ENCODE measurements at regions not wholly inside any gene's neighbourhood (a gene's known extent, or its start where the extent isn't known, plus 50 kb on each side); places are given as distances from the start of the nearest gene placed in this dataset.
"Not testable (repeated sequence)": the region's sequence is repeated elsewhere in the genome, so short reads cannot be mapped to it uniquely, and the experiment has no call there.

DNA sequence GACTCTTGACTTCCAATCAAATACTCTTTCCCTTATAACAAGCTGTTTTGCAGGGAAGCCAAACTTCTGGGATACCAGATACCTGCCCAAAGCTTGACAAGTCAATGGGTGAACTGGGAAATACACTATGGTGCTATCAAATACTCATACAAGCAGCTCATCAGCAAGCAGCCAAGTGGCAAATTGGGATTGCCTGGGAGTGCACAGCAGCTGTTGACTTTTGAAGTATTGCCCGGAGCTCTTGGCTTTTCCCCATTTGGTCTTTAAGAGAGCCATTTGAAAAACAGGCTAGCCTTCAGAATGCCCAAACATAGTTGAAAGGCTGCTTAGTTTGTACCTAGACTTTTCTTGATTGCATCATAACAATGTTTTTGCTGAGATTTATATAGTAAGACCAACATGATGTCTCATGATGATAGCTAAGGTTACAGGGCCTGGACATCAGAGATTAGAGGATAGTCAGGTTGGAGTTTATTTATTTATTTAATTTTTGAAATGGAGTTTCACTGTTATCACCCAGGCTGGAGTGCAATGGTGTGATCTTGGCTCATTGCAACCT is 210.1 kb upstream of the ZNF608 start:
- Mint-ChIP-seq H3K4me1 (no peaks in the 10 kb centered on the region), H3K9me3 (peaks cover 10% of the 10 kb centered on the region), H3K27me3 (no peaks in the 10 kb centered on the region), H3K36me3 (ENCODE audit: insufficient read depth) (no peaks in the 10 kb centered on the region), H3K27ac (ENCODE audit: low read depth) (no peak overlapping the region), H3K4me3 (no peak overlapping the region)
- DNase-seq (ENCODE audit: low spot score in 2 of 2) (no peak), ATAC-seq (replicated peaks; ENCODE audit: extremely low read depth, poor library complexity, severe bottlenecking) (no peak)

- H3K4me3 Mint-ChIP-seq = no peak overlapping the region
- H3K4me1 Mint-ChIP-seq = no peaks in the 10 kb centered on the region
- peaks cover 10% of the 10 kb centered on the region for H3K9me3 Mint-ChIP-seq
- ATAC-seq (replicated peaks; ENCODE audit: extremely low read depth, poor library complexity, severe bottlenecking) (no peak), DNase-seq (ENCODE audit: low spot score in 2 of 2) (no peak)
- H3K27ac Mint-ChIP-seq (ENCODE audit: low read depth) = no peak overlapping the region
- no peaks in the 10 kb centered on the region for H3K36me3 Mint-ChIP-seq (ENCODE audit: insufficient read depth)
- no peaks in the 10 kb centered on the region for H3K27me3 Mint-ChIP-seq
Observed at GRCh38 chr5:124957063-124957462, 210.6 kb upstream of the ZNF608 start.

- no peak for DNase-seq (ENCODE audit: low spot score in 2 of 2)
- Mint-ChIP-seq H3K9me3 (peaks cover 16% of the 10 kb centered on the region), H3K36me3 (ENCODE audit: insufficient read depth) (no peaks in the 10 kb centered on the region), H3K27ac (ENCODE audit: low read depth) (no peak overlapping the region), H3K27me3 (no peaks in the 10 kb centered on the region), H3K4me3 (no peak overlapping the region), H3K4me1 (no peaks in the 10 kb centered on the region)
- ATAC-seq (replicated peaks; ENCODE audit: extremely low read depth, poor library complexity, severe bottlenecking) = no peak
Observed at GRCh38 chr5:124960266-124960665, 213.8 kb upstream of the ZNF608 start.

DNA sequence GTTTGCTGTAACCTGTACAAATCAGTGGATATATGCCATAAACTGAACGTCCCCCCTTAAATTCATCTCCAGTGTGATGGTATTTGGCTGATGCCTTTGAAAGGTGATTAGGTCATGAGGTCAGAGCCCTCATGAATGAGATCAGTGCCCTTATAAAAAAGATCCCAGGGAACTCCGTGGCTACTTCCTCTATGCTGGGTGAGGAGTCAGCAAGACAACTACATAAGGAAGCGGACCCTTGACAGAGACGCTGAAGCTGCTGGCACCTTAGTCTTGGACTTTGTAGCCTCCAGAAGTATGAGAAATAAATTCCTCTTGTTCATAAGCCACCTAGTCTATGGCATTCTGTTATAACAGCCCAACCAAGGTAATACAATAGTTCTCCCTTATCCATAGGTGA is 215.1 kb upstream of the ZNF608 start:
- no peak for ATAC-seq (replicated peaks; ENCODE audit: extremely low read depth, poor library complexity, severe bottlenecking)

DNA sequence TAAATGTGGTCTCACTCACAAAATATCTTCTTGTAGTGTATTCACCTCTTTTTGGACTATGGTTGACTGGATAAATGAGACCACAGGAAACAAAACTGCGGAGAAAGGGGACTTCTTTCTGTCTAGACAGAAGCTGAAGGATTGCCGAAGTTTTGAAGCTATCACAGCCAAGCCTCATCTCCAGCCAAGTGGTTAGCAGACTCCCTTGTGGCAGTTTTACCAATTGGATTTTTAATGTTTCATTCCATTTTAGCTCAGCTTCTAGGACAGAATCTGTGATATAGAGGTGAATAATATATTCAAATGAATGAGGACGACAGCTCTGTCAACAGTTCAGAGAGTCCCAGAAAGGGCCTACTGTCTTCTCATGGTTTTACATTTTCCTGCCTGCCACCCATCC is 215.7 kb upstream of the ZNF608 start:
- H3K36me3 Mint-ChIP-seq (ENCODE audit: insufficient read depth) = no peaks in the 10 kb centered on the region
- no peaks in the 10 kb centered on the region for H3K27me3 Mint-ChIP-seq
- no peak for DNase-seq (ENCODE audit: low spot score in 2 of 2)
- no peak for ATAC-seq (replicated peaks; ENCODE audit: extremely low read depth, poor library complexity, severe bottlenecking)
- no peaks in the 10 kb centered on the region for H3K4me1 Mint-ChIP-seq
- H3K4me3 Mint-ChIP-seq = no peak overlapping the region
- no peak overlapping the region for H3K27ac Mint-ChIP-seq (ENCODE audit: low read depth)
- H3K9me3 Mint-ChIP-seq = peaks cover 10% of the 10 kb centered on the region

More for the DNA sequence above, 215.1 kb upstream of the ZNF608 start:
- Mint-ChIP-seq H3K9me3 (peaks cover 10% of the 10 kb centered on the region), H3K27me3 (no peaks in the 10 kb centered on the region), H3K4me1 (no peaks in the 10 kb centered on the region), H3K36me3 (ENCODE audit: insufficient read depth) (no peaks in the 10 kb centered on the region), H3K4me3 (no peak overlapping the region), H3K27ac (ENCODE audit: low read depth) (no peak overlapping the region)
- no peak for DNase-seq (ENCODE audit: low spot score in 2 of 2)

DNA sequence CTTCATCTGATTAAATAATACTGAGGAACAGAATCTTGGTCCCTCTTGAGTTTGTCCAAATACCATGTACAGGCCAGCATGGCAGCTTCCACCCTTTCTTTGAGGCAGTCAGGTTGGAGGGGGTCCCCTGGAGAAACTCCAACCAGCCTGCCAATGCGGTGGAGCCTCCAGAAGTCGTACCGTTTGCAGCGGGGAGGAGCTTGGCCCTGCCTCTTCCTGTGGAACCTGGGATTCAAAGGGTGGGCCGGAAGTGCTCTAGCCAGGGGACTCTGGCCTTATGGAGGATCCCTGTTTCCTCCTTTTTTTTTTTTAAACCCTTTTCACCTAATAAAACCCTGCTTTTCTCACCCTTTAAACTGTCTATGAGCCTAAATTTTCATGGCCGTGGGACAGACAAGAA is 216.3 kb upstream of the ZNF608 start:
- Mint-ChIP-seq H3K27me3 (no peaks in the 10 kb centered on the region), H3K27ac (ENCODE audit: low read depth) (no peak overlapping the region), H3K9me3 (peaks cover 10% of the 10 kb centered on the region), H3K4me1 (no peaks in the 10 kb centered on the region), H3K4me3 (no peak overlapping the region), H3K36me3 (ENCODE audit: insufficient read depth) (no peaks in the 10 kb centered on the region)
- ATAC-seq (replicated peaks; ENCODE audit: extremely low read depth, poor library complexity, severe bottlenecking) (no peak), DNase-seq (ENCODE audit: low spot score in 2 of 2) (no peak)

DNA sequence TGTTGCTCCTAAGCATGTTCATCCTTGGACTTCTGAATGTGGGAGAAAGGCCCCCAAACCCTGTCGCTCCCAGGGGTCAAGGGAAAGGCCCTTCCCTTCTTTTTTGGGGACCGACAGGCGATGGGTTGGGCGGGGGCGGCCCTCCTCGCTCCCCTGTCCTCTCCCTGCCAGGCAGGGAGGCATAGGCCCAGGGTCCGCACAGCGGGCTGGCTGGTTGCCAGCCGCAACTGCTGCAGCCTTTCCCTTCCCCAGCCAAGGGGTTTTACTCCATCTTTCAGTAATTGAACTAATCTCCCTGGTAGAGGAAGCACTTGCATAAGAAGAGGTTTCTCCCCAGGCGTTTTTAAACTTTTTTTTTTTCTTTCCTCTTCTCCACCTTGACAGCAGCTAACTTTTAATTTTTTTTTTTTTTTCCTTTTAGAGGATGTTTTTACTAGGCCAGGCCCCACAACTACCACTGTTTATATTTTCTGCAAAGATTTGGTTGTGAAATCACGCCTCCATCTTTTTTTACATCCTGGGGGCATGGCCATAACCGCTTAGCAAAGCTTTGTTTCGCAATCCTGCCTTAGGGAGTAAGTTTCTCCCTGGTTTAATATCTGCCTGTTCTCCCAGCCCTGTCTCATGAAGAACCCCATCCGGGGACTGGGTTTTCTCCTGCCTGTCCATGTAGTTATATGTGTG is 216.9 kb upstream of the ZNF608 start:
- H3K9me3 Mint-ChIP-seq = peaks cover 10% of the 10 kb centered on the region
- ATAC-seq (replicated peaks; ENCODE audit: extremely low read depth, poor library complexity, severe bottlenecking) (no peak), DNase-seq (ENCODE audit: low spot score in 2 of 2) (no peak)
- no peaks in the 10 kb centered on the region for H3K36me3 Mint-ChIP-seq (ENCODE audit: insufficient read depth)
- no peak overlapping the region for H3K27ac Mint-ChIP-seq (ENCODE audit: low read depth)
- H3K27me3 Mint-ChIP-seq = no peaks in the 10 kb centered on the region
- H3K4me1 Mint-ChIP-seq = no peaks in the 10 kb centered on the region
- no peak overlapping the region for H3K4me3 Mint-ChIP-seq

- not testable (repeated sequence) for H3K36me3 Mint-ChIP-seq (ENCODE audit: insufficient read depth); ATAC-seq (replicated peaks; ENCODE audit: extremely low read depth, poor library complexity, severe bottlenecking); H3K27ac Mint-ChIP-seq (ENCODE audit: low read depth)
Observed at GRCh38 chr5:124966741-124967140, 220.3 kb upstream of the ZNF608 start.

GRCh38 chr5:124970381-124970780 is 223.9 kb upstream of the ZNF608 start:
- H3K9me3 Mint-ChIP-seq = peaks cover 16% of the 10 kb centered on the region
- H3K27ac Mint-ChIP-seq (ENCODE audit: low read depth) = not testable (repeated sequence)

More at GRCh38 chr5:124966741-124967140, 220.3 kb upstream of the ZNF608 start:
- H3K4me1 Mint-ChIP-seq; H3K27me3 Mint-ChIP-seq; DNase-seq (ENCODE audit: low spot score in 2 of 2); H3K4me3 Mint-ChIP-seq: not testable (repeated sequence)
- peaks cover 22% of the 10 kb centered on the region for H3K9me3 Mint-ChIP-seq

GRCh38 chr5:124972703-124973102 is 226.3 kb upstream of the ZNF608 start:
- Mint-ChIP-seq H3K4me3 (no peak overlapping the region), H3K27me3 (no peaks in the 10 kb centered on the region), H3K36me3 (ENCODE audit: insufficient read depth) (no peaks in the 10 kb centered on the region), H3K9me3 (peaks cover 16% of the 10 kb centered on the region), H3K4me1 (no peaks in the 10 kb centered on the region), H3K27ac (ENCODE audit: low read depth) (no peak overlapping the region)
- DNase-seq (ENCODE audit: low spot score in 2 of 2) (no peak), ATAC-seq (replicated peaks; ENCODE audit: extremely low read depth, poor library complexity, severe bottlenecking) (no peak)

More at GRCh38 chr5:124970381-124970780, 223.9 kb upstream of the ZNF608 start:
- not testable (repeated sequence) for H3K36me3 Mint-ChIP-seq (ENCODE audit: insufficient read depth); H3K4me1 Mint-ChIP-seq; ATAC-seq (replicated peaks; ENCODE audit: extremely low read depth, poor library complexity, severe bottlenecking); H3K27me3 Mint-ChIP-seq; DNase-seq (ENCODE audit: low spot score in 2 of 2); H3K4me3 Mint-ChIP-seq

DNA sequence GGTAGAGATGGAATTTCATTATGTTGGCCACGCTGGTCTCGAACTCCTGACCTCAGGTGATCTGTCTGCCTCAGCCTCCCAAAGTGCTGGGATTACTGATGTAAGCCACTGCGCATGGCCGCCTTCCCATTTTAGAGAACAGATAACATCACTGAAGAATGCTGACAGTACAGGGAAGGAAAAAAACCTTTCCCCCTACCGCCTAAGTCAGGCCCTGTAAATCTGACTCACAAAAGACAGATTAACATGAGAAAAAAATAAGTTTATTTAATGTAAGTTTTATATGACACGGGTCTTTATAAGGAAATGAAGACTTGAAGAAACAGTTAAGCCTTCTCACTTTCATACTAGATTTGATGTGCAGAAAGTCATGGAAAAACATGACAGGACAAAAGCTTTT is 227.2 kb upstream of the ZNF608 start:
- H3K4me1 Mint-ChIP-seq = no peaks in the 10 kb centered on the region
- ATAC-seq (replicated peaks; ENCODE audit: extremely low read depth, poor library complexity, severe bottlenecking) = no peak
- H3K27ac Mint-ChIP-seq (ENCODE audit: low read depth) = no peak overlapping the region
- no peak overlapping the region for H3K4me3 Mint-ChIP-seq
- peaks cover 16% of the 10 kb centered on the region for H3K9me3 Mint-ChIP-seq
- H3K36me3 Mint-ChIP-seq (ENCODE audit: insufficient read depth) = no peaks in the 10 kb centered on the region
- H3K27me3 Mint-ChIP-seq = no peaks in the 10 kb centered on the region
- no peak for DNase-seq (ENCODE audit: low spot score in 2 of 2)

DNA sequence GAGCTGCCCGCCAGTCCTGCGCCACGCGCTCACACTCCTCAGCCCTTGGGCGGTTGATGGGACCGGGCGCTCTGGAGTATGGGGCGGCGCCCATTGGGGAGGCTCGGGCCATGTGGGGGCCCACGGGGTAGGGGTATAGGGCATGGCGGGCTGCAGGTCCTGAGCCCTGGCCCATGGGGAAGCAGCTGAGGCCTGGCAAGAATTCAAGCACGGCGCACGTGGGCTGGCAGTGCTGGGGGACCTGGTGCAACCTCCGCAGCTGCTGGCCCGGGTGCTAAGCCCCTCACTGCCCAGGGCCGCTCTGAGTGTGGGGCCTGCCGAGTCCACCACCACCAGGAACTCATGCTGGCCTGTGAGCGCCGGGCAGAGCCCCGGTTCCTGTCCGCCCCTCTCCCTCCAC is 229.6 kb upstream of the ZNF608 start:
- no peaks in the 10 kb centered on the region for H3K27me3 Mint-ChIP-seq
- H3K36me3 Mint-ChIP-seq (ENCODE audit: insufficient read depth) = no peaks in the 10 kb centered on the region
- DNase-seq (ENCODE audit: low spot score in 2 of 2) (no peak), ATAC-seq (replicated peaks; ENCODE audit: extremely low read depth, poor library complexity, severe bottlenecking) (no peak)
- no peak overlapping the region for H3K27ac Mint-ChIP-seq (ENCODE audit: low read depth)
- no peaks in the 10 kb centered on the region for H3K4me1 Mint-ChIP-seq
- H3K4me3 Mint-ChIP-seq = no peak overlapping the region
- H3K9me3 Mint-ChIP-seq = peaks cover 6% of the 10 kb centered on the region

GRCh38 chr5:124979251-124979650 is 232.8 kb upstream of the ZNF608 start:
- no peaks in the 10 kb centered on the region for H3K27me3 Mint-ChIP-seq
- no peaks in the 10 kb centered on the region for H3K36me3 Mint-ChIP-seq (ENCODE audit: insufficient read depth)
- no peak overlapping the region for H3K4me3 Mint-ChIP-seq
- DNase-seq (ENCODE audit: low spot score in 2 of 2) (no peak), ATAC-seq (replicated peaks; ENCODE audit: extremely low read depth, poor library complexity, severe bottlenecking) (no peak)
- peaks cover 9% of the 10 kb centered on the region for H3K9me3 Mint-ChIP-seq
- H3K4me1 Mint-ChIP-seq = no peaks in the 10 kb centered on the region
- H3K27ac Mint-ChIP-seq (ENCODE audit: low read depth) = no peak overlapping the region
